Keratinocyte (primary cell): ENCODE measurements at regions not wholly inside any gene's neighbourhood (a gene's known extent, or its start where the extent isn't known, plus 50 kb on each side); places are given as distances from the start of the nearest gene placed in this dataset.

Source experiments
- DNase-seq: peaks from one replicate; pipeline ENCODE4 v3.0.0-alpha.2; 2011; ENCODE audit warnings: low read depth, missing footprints, low spot score
- FAIRE-seq: peaks from 2 replicates; lab custom pipeline; 2011; peaks lifted over from hg19 to GRCh38; lab: Jason Lieb, UNC
- H2AFZ ChIP-seq: 2 replicates; pipeline ENCODE4 v1.6.0; 2012; ENCODE audit warnings: low read length, control low read depth, inconsistent platforms; ENCODE audit not compliant: control insufficient read depth
- H3K27ac ChIP-seq: 2 replicates; pipeline ENCODE4 v1.5.1; 2011; ENCODE audit warnings: low read length; ENCODE audit not compliant: control insufficient read depth, insufficient read depth
- H3K27me3 ChIP-seq: 3 replicates; pipeline ENCODE4 v1.6.0; 2011; ENCODE audit warnings: low read length; ENCODE audit not compliant: control insufficient read depth, insufficient read depth; ENCODE audit errors: extremely low read depth
- H3K36me3 ChIP-seq, 2 experiments: 2 replicates in 1 of 2; 3 replicates in 1 of 2; pipeline ENCODE4 v1.5.1; 2011; ENCODE audit warnings: low read length in 2 of 2, mild to moderate bottlenecking in 1 of 2; ENCODE audit not compliant: control insufficient read depth in 2 of 2, insufficient read depth in 2 of 2; ENCODE audit errors: extremely low read depth in 1 of 2
- H3K4me1 ChIP-seq: 3 replicates; pipeline ENCODE4 v1.5.1; 2011; ENCODE audit warnings: low read length; ENCODE audit not compliant: control insufficient read depth, insufficient read depth; ENCODE audit errors: extremely low read depth
- H3K4me2 ChIP-seq: 3 replicates; pipeline ENCODE4 v1.6.0; 2011; ENCODE audit warnings: low read depth, low read length; ENCODE audit not compliant: control insufficient read depth, insufficient read depth; ENCODE audit errors: extremely low read depth
- H3K4me3 ChIP-seq, 3 experiments: fragments of 200-600 bp in 1 of 3; sonication (generic) in 1 of 3; 2 replicates in 2 of 3; 3 replicates in 1 of 3; pipeline ENCODE4 v1.5.1; 2011 to 2016; ENCODE audit warnings: low read length in 3 of 3, mild to moderate bottlenecking in 3 of 3, control low read depth in 2 of 3, inconsistent platforms in 1 of 3, low read depth in 1 of 3, mixed read lengths in 1 of 3, mixed run types in 1 of 3, moderate library complexity in 1 of 3; ENCODE audit not compliant: control insufficient read depth in 2 of 3, insufficient read depth in 2 of 3; ENCODE audit errors: extremely low read depth in 1 of 3
- H3K79me2 ChIP-seq: 2 replicates; pipeline ENCODE4 v1.6.0; 2012; ENCODE audit warnings: low read length; ENCODE audit not compliant: control insufficient read depth, insufficient read depth
- H3K9ac ChIP-seq: 3 replicates; pipeline ENCODE4 v1.6.0; 2011; ENCODE audit warnings: low read length; ENCODE audit not compliant: control insufficient read depth, insufficient read depth; ENCODE audit errors: extremely low read depth
- H3K9me1 ChIP-seq: 3 replicates; pipeline ENCODE4 v1.6.0; 2011; ENCODE audit warnings: low read length; ENCODE audit not compliant: control insufficient read depth, insufficient read depth; ENCODE audit errors: extremely low read depth
- H3K9me3 ChIP-seq: 2 replicates; pipeline ENCODE4 v1.5.1; 2012; ENCODE audit warnings: low read depth, low read length; ENCODE audit not compliant: control insufficient read depth
- H4K20me1 ChIP-seq: 3 replicates; pipeline ENCODE4 v1.6.0; 2011; ENCODE audit warnings: low read length; ENCODE audit not compliant: control insufficient read depth, insufficient read depth; ENCODE audit errors: extremely low read depth
- CTCF ChIP-seq, 3 experiments: IDR thresholded peaks in 1 of 3; conservative IDR thresholded peaks in 1 of 3; optimal IDR thresholded peaks in 1 of 3; 2 replicates in 2 of 3; 3 replicates in 1 of 3; pipeline versions ENCODE3 to v1.5.1; 2011; ENCODE audit warnings: low read length in 3 of 3, mild to moderate bottlenecking in 3 of 3, moderate library complexity in 2 of 3, control low read depth in 1 of 3, inconsistent platforms in 1 of 3; ENCODE audit not compliant: insufficient read depth in 2 of 3; ENCODE audit errors: extremely low read depth in 1 of 3
- EZH2 ChIP-seq: IDR thresholded peaks from one replicate; pipeline ENCODE4 v1.6.1; 2012; ENCODE audit warnings: inconsistent platforms, mild to moderate bottlenecking, low read length, moderate library complexity
- dilution Hi-C: fragments of 300-500 bp; cut with MboI; formaldehyde crosslinking; loops from one replicate; pipeline ENCODE4 v1.7.0; 2020; ENCODE audit warnings: low sequenced_read_pairs; ENCODE audit not compliant: extremely low pct_ligation_motif_present

GRCh38 chr14:89743828-89744227 is 210.7 kb downstream of the EFCAB11 start:
- H2AFZ ChIP-seq = no peak overlapping the region
- no peaks in the 10 kb centered on the region for H3K79me2 ChIP-seq
- H3K4me1 ChIP-seq = peaks cover 3% of the 10 kb centered on the region
- no peaks in the 10 kb centered on the region for H3K36me3 ChIP-seq
- no peak overlapping the region for H3K4me2 ChIP-seq
- no peaks in the 10 kb centered on the region for H3K9me1 ChIP-seq
- dilution Hi-C loops = no loop called here
- H3K9me3 ChIP-seq = peaks cover 4% of the 10 kb centered on the region
- TF ChIP-seq EZH2 (no peak), CTCF (optimal IDR thresholded peaks at IDR 0.05 in 1 of 3, IDR thresholded peaks at IDR 0.05 in 1 of 3, conservative IDR thresholded peaks at IDR 0.05 in 1 of 3; ENCODE audit: extremely low read depth in 1 of 3, insufficient read depth in 2 of 3, low read length in 3 of 3) (no peak)
- DNase-seq (no peak), FAIRE-seq (no peak)
- H3K4me3 ChIP-seq = no peak overlapping the region
- H3K27ac ChIP-seq = no peak overlapping the region
- no peak overlapping the region for H3K9ac ChIP-seq
- H3K27me3 ChIP-seq = no peaks in the 10 kb centered on the region
- no peaks in the 10 kb centered on the region for H4K20me1 ChIP-seq

GRCh38 chr14:89740241-89740640 is 214.3 kb downstream of the EFCAB11 start:
- Histone ChIP-seq H3K4me3 (no peak overlapping the region), H2AFZ (no peak overlapping the region), H3K9ac (no peak overlapping the region), H3K36me3 (no peaks in the 10 kb centered on the region), H3K9me3 (peaks cover 4% of the 10 kb centered on the region), H3K4me1 (peaks cover 6% of the 10 kb centered on the region), H3K4me2 (no peak overlapping the region), H3K27me3 (no peaks in the 10 kb centered on the region), H3K79me2 (no peaks in the 10 kb centered on the region), H4K20me1 (no peaks in the 10 kb centered on the region), H3K9me1 (no peaks in the 10 kb centered on the region), H3K27ac (no peak overlapping the region)
- FAIRE-seq (no peak), DNase-seq (no peak)
- TF ChIP-seq EZH2 (no peak), CTCF (optimal IDR thresholded peaks at IDR 0.05 in 1 of 3, IDR thresholded peaks at IDR 0.05 in 1 of 3, conservative IDR thresholded peaks at IDR 0.05 in 1 of 3; ENCODE audit: extremely low read depth in 1 of 3, insufficient read depth in 2 of 3, low read length in 3 of 3) (no peak)
- dilution Hi-C loops = no loop called here
